PC-9 (cell line): ENCODE measurements at regions not wholly inside any gene's neighbourhood (a gene's known extent, or its start where the extent isn't known, plus 50 kb on each side); places are given as distances from the start of the nearest gene placed in this dataset.

ENCODE experiments used
- EZH2 ChIP-seq: fragments of 200-600 bp; sonication (generic); IDR thresholded peaks from 2 replicates; pipeline ENCODE4 v1.8.0; 2017; ENCODE audit warnings: antibody characterized with exemption, low read depth
- TF ChIP-seq, protein P1 (sequence below): fragments of 200-600 bp; sonication (generic); conservative IDR thresholded peaks from 2 replicates; pipeline ENCODE4 v1.6.1; 2017; ENCODE audit warnings: mixed run types, antibody characterized with exemption, mild to moderate bottlenecking, moderate library complexity

DNA sequence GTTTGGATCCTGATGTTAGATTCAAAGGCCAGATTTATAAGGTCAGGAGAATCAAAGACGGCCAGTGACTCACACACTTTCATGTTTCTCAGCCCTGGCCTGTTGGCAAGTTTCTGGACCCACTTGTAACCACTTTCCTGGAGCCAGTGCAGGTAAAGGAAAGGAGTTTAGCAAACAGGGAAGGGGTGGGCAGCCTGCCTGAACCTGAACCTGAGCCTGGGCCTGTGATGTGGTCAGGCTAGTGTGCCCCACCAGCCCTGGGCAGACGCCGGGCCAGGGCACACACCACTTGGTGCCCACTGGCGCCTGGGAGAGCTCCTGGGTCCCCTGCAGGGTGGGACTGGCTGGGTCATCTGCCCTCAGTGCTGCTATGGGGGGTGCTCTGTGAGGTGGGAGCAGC, 100.5 kb upstream of the SPRED2 start:
- TF ChIP-seq, protein P1, sequence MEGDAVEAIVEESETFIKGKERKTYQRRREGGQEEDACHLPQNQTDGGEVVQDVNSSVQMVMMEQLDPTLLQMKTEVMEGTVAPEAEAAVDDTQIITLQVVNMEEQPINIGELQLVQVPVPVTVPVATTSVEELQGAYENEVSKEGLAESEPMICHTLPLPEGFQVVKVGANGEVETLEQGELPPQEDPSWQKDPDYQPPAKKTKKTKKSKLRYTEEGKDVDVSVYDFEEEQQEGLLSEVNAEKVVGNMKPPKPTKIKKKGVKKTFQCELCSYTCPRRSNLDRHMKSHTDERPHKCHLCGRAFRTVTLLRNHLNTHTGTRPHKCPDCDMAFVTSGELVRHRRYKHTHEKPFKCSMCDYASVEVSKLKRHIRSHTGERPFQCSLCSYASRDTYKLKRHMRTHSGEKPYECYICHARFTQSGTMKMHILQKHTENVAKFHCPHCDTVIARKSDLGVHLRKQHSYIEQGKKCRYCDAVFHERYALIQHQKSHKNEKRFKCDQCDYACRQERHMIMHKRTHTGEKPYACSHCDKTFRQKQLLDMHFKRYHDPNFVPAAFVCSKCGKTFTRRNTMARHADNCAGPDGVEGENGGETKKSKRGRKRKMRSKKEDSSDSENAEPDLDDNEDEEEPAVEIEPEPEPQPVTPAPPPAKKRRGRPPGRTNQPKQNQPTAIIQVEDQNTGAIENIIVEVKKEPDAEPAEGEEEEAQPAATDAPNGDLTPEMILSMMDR = no peak
- TF ChIP-seq EZH2 = no peak
